ENCODE measurements at regions not wholly inside any gene's neighbourhood (a gene's known extent, or its start where the extent isn't known, plus 50 kb on each side); places are given as distances from the start of the nearest gene placed in this dataset.

DNA sequence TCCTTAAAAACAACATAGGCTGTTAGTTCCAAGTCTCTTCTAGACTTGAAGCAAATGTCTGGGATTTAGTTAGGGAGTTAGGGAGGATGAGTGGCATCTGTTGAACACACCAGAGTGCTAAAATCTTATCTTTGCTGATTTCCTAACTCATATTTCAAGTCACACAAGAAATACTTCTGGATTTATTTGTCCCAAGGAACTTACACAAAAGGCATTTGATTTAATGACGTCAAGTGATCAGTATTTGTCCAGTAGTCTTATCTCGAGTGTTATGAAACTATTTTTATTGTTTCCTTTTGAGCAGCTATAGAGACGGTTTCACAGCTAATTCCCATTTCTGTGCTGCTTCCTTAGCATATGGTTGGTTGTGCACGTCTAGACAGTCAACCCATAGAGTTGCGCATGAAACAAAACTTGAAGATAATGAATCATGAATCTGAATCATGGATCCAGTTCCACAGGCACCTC is 140.5 kb upstream of the TUT7 start:
- H3K27ac ChIP-seq: peak overlapping the region; percentile 45
- no peaks in the 10 kb centered on the region for H3K36me3 ChIP-seq (replicated peaks)
- TF ChIP-seq, protein P1, sequence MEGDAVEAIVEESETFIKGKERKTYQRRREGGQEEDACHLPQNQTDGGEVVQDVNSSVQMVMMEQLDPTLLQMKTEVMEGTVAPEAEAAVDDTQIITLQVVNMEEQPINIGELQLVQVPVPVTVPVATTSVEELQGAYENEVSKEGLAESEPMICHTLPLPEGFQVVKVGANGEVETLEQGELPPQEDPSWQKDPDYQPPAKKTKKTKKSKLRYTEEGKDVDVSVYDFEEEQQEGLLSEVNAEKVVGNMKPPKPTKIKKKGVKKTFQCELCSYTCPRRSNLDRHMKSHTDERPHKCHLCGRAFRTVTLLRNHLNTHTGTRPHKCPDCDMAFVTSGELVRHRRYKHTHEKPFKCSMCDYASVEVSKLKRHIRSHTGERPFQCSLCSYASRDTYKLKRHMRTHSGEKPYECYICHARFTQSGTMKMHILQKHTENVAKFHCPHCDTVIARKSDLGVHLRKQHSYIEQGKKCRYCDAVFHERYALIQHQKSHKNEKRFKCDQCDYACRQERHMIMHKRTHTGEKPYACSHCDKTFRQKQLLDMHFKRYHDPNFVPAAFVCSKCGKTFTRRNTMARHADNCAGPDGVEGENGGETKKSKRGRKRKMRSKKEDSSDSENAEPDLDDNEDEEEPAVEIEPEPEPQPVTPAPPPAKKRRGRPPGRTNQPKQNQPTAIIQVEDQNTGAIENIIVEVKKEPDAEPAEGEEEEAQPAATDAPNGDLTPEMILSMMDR (IDR thresholded peaks at IDR 0.05; ENCODE audit: low read depth, low read length, missing control alignments): no peak
- DNase-seq: peak; percentile 57
- in situ Hi-C loops (cut with HindIII; ENCODE audit: low pct_ligation_motif_present, low sequenced_read_pairs): no loop called here
- H3K27me3 ChIP-seq (replicated peaks): no peaks in the 10 kb centered on the region
- H3K4me3 ChIP-seq (ENCODE audit: low read depth, low read length): no peak overlapping the region

DNA sequence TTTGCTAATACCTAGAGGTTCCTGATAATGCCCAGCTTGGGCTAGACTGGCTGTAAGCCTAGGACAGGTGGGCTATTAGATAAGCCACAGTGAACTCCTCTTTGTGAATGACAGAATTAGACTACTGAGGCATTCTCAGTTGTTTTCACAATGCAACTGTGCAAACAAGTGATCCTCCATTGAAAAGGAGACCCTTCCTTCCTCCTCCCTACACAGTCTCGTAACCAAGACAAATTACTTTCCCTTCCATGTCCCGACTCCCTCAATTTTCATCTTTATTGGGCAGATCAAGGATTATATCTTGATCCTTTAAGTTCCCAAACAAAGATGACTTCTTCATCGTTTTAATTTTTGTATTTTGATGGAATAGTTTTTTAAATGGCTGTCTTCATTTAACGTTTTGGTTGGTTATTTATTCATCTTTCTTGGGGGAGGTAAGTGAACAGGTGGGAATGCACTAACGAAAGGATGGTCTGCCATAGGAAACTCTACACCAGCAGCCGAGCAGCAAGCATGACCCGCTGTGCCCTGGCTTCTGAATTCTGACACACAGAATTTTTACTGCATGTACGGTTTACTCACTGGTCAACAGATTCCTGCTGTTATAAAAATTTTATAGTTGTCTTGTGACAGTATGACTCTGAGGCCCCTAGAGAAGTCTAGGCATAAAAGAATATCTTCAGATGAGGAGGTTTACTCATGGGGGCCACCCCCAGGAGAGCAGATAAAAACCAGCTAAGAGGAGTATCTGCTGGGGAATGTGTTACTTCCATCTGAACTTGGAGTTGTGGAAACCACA is 137.5 kb upstream of the TUT7 start:
- Histone ChIP-seq H3K27ac (no peak overlapping the region), H3K36me3 (replicated peaks) (no peaks in the 10 kb centered on the region), H3K27me3 (replicated peaks) (no peaks in the 10 kb centered on the region), H3K4me3 (ENCODE audit: low read depth, low read length) (no peak overlapping the region)
- TF ChIP-seq, protein P1 (IDR thresholded peaks at IDR 0.05; ENCODE audit: low read depth, low read length, missing control alignments): no peak
- DNase-seq: no peak
- in situ Hi-C loops (cut with HindIII; ENCODE audit: low pct_ligation_motif_present, low sequenced_read_pairs): no loop called here

DNA sequence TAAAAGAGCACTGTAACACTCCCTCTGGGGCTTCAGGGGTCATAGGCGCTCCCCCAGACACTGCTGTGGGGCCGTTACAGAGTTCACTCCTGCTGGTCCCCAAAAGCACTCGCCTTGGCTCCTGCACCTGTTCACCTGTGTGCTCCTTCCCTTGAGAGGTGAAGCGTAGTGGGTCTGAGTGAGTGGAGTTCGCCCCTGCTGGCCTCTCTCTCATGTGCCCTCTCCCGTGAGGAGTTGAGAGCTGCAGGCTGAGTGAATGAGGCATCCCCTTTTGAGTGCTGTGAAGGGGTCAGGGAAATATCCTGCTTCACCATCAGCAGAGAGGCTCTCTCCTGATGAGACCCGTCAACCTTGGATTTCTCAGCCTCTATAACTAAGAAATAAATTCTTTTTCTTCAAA is 134.6 kb upstream of the TUT7 start:
- Histone ChIP-seq H3K27ac (no peak overlapping the region), H3K4me3 (ENCODE audit: low read depth, low read length) (no peak overlapping the region), H3K36me3 (replicated peaks) (no peaks in the 10 kb centered on the region), H3K27me3 (replicated peaks) (no peaks in the 10 kb centered on the region)
- TF ChIP-seq, protein P1 (IDR thresholded peaks at IDR 0.05; ENCODE audit: low read depth, low read length, missing control alignments): no peak
- in situ Hi-C loops (cut with HindIII; ENCODE audit: low pct_ligation_motif_present, low sequenced_read_pairs): no loop called here
- DNase-seq: no peak

DNA sequence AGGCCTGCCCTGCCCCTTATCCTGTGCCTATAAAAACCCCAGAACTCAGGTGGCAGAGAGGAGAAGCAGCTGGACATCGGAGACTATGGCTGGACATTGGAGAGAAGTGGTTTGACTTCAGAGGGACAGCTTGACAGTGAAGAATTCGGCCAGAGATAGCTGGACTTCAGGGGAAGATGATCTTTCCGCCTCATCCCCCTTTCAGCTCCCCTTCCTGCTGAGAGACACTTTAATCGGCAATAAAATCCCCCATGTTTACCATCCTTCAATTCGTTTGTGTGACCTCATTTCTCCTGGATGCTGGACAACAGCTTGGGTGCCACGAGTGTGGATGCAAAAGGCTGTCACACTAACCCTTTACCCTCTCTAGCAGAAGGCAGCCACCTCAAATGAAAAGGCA is 134.1 kb upstream of the TUT7 start:
- H3K27me3 ChIP-seq (replicated peaks): no peaks in the 10 kb centered on the region
- TF ChIP-seq, protein P1 (IDR thresholded peaks at IDR 0.05; ENCODE audit: low read depth, low read length, missing control alignments): no peak
- in situ Hi-C loops (cut with HindIII; ENCODE audit: low pct_ligation_motif_present, low sequenced_read_pairs): no loop called here
- H3K36me3 ChIP-seq (replicated peaks): no peaks in the 10 kb centered on the region
- no peak for DNase-seq
- no peak overlapping the region for H3K27ac ChIP-seq
- no peak overlapping the region for H3K4me3 ChIP-seq (ENCODE audit: low read depth, low read length)

DNA sequence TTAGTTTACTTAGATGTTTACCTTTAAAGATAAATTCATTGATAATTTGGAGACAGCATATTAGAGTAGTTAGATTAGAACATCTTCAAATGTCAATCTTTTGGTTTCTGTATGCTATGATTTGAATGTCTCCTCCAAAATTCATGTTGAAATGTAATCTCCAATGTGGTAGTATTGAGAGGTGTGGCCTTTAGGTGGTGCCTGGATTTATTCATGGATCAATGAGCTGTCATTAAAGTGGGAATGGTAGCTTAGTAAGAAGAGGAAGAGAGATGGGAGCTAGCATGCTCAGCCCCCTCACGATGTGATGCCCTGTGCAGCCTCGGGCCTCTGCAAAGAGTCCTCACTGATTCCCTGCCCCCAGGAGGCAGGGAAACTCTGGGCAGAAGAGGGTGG is 133.6 kb upstream of the TUT7 start:
- TF ChIP-seq, protein P1 (IDR thresholded peaks at IDR 0.05; ENCODE audit: low read depth, low read length, missing control alignments): no peak
- in situ Hi-C loops (cut with HindIII; ENCODE audit: low pct_ligation_motif_present, low sequenced_read_pairs): no loop called here
- Histone ChIP-seq H3K4me3 (ENCODE audit: low read depth, low read length) (no peak overlapping the region), H3K36me3 (replicated peaks) (no peaks in the 10 kb centered on the region), H3K27me3 (replicated peaks) (no peaks in the 10 kb centered on the region), H3K27ac (no peak overlapping the region)
- no peak for DNase-seq
